ENCODE measurements at regions not wholly inside any gene's neighbourhood (a gene's known extent, or its start where the extent isn't known, plus 50 kb on each side); places are given as distances from the start of the nearest gene placed in this dataset.

DNA sequence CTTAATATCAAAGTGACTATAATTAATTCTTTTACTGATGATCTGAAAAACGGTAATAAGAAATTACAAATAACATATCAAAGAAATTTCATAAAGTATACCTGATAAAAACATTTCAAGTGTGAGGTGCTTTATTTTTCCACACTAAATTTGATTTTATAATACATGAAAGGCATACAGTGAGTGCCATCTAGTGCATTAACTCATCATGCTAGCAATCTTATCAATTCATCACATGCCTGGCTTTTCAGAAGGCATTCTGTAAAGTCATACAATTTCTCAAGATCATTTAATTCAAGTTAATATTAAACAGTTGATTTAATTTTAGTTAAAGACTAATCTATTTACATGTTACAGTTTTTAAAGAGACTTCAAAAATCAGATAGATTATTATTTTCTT, 1020.9 kb downstream of the GATA3 start:
- TF ChIP-seq, protein P1, sequence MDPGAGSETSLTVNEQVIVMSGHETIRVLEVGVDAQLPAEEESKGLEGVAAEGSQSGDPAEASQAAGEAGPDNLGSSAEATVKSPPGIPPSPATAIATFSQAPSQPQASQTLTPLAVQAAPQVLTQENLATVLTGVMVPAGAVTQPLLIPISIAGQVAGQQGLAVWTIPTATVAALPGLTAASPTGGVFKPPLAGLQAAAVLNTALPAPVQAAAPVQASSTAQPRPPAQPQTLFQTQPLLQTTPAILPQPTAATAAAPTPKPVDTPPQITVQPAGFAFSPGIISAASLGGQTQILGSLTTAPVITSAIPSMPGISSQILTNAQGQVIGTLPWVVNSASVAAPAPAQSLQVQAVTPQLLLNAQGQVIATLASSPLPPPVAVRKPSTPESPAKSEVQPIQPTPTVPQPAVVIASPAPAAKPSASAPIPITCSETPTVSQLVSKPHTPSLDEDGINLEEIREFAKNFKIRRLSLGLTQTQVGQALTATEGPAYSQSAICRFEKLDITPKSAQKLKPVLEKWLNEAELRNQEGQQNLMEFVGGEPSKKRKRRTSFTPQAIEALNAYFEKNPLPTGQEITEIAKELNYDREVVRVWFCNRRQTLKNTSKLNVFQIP (CRISPR knock-in tag; IDR thresholded peaks at IDR 0.05; ENCODE audit: borderline replicate concordance, low read depth) = no peak
- TF ChIP-seq ZFP3 (CRISPR knock-in tag; IDR thresholded peaks at IDR 0.05) (no peak), ESRRG (CRISPR knock-in tag; IDR thresholded peaks at IDR 0.05) (no peak), BACH2 (CRISPR knock-in tag; IDR thresholded peaks at IDR 0.05; ENCODE audit: borderline replicate concordance) (no peak), PPARA (CRISPR knock-in tag; IDR thresholded peaks at IDR 0.05; ENCODE audit: borderline replicate concordance) (no peak)
- TF ChIP-seq, protein P2, sequence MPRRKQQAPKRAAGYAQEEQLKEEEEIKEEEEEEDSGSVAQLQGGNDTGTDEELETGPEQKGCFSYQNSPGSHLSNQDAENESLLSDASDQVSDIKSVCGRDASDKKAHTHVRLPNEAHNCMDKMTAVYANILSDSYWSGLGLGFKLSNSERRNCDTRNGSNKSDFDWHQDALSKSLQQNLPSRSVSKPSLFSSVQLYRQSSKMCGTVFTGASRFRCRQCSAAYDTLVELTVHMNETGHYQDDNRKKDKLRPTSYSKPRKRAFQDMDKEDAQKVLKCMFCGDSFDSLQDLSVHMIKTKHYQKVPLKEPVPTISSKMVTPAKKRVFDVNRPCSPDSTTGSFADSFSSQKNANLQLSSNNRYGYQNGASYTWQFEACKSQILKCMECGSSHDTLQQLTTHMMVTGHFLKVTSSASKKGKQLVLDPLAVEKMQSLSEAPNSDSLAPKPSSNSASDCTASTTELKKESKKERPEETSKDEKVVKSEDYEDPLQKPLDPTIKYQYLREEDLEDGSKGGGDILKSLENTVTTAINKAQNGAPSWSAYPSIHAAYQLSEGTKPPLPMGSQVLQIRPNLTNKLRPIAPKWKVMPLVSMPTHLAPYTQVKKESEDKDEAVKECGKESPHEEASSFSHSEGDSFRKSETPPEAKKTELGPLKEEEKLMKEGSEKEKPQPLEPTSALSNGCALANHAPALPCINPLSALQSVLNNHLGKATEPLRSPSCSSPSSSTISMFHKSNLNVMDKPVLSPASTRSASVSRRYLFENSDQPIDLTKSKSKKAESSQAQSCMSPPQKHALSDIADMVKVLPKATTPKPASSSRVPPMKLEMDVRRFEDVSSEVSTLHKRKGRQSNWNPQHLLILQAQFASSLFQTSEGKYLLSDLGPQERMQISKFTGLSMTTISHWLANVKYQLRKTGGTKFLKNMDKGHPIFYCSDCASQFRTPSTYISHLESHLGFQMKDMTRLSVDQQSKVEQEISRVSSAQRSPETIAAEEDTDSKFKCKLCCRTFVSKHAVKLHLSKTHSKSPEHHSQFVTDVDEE (CRISPR knock-in tag; IDR thresholded peaks at IDR 0.05) = no peak
- TF ChIP-seq, protein P3, sequence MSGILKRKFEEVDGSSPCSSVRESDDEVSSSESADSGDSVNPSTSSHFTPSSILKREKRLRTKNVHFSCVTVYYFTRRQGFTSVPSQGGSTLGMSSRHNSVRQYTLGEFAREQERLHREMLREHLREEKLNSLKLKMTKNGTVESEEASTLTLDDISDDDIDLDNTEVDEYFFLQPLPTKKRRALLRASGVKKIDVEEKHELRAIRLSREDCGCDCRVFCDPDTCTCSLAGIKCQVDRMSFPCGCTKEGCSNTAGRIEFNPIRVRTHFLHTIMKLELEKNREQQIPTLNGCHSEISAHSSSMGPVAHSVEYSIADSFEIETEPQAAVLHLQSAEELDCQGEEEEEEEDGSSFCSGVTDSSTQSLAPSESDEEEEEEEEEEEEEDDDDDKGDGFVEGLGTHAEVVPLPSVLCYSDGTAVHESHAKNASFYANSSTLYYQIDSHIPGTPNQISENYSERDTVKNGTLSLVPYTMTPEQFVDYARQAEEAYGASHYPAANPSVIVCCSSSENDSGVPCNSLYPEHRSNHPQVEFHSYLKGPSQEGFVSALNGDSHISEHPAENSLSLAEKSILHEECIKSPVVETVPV (CRISPR knock-in tag; IDR thresholded peaks at IDR 0.05) = no peak
